Fibroblast of villous mesenchyme (primary cell): ENCODE measurements at regions not wholly inside any gene's neighbourhood (a gene's known extent, or its start where the extent isn't known, plus 50 kb on each side); places are given as distances from the start of the nearest gene placed in this dataset.

Experiments used
- DNase-seq: peaks from one replicate; pipeline ENCODE4 v3.0.0-alpha.2; 2010; ENCODE audit warnings: low read depth
- H3K4me3 ChIP-seq: 2 replicates; pipeline ENCODE4 v1.5.1; 2011; ENCODE audit warnings: low read depth, mild to moderate bottlenecking, low read length
- CTCF ChIP-seq: IDR thresholded peaks from 2 replicates; pipeline ENCODE4 v1.5.1; 2012; ENCODE audit warnings: low read depth, mild to moderate bottlenecking, low read length; ENCODE audit not compliant: insufficient read depth

GRCh38 chr1:219347921-219348391, 174.3 kb downstream of the LYPLAL1 start:
- no peak for DNase-seq
- no peak for TF ChIP-seq CTCF
- no peak overlapping the region for H3K4me3 ChIP-seq

- H3K4me3 ChIP-seq, result no peak overlapping the region
- DNase-seq, result no peak
- TF ChIP-seq CTCF, result no peak
Observed at GRCh38 chr1:219347376-219347775, 173.7 kb downstream of the LYPLAL1 start.

DNA sequence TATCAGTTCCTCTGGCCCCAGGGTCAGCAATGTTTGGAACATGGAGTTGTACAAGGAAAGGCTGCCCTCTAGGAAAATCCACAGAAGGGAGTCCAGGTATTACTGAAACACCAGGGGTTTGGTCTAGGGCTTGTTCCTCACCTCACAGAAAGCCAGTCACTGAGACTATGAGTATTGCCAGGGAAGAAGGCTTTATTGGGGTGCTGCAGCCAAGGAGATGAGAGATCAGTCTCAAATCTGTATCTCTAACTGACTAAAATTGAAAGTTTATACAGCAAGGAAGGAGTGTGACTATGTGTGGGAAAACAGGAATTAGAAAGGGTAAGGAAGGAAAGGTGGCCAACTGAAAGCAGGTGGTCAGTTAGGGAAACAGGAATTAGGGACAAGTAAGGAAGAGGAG, 172.3 kb downstream of the LYPLAL1 start:
- no peak for TF ChIP-seq CTCF
- no peak overlapping the region for H3K4me3 ChIP-seq
- no peak for DNase-seq

- DNase-seq, result no peak
- no peak for TF ChIP-seq CTCF
Observed at GRCh38 chr1:219342836-219343235, 169.2 kb downstream of the LYPLAL1 start.

DNA sequence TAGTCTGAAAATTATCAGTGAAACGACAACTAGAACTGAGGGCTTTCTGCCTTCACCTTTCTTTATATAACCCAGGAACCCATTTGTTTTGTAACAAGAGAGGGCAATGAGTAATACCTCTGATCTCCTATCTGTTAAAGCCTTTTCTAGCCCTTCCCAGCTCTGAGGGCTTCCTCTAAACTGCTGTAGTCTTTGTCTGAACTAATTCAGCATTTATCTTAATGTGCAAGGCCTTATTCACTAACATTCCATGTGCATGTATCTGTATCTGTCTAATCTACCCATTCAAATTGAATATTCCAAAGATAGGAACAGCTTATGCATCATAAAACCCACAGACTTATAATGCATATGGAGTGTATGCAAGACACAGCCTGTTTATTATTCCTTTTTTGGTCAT, 167.1 kb downstream of the LYPLAL1 start:
- TF ChIP-seq CTCF, result no peak
- no peak for DNase-seq
- no peak overlapping the region for H3K4me3 ChIP-seq

More at GRCh38 chr1:219342836-219343235, 169.2 kb downstream of the LYPLAL1 start:
- H3K4me3 ChIP-seq, result no peak overlapping the region

DNA sequence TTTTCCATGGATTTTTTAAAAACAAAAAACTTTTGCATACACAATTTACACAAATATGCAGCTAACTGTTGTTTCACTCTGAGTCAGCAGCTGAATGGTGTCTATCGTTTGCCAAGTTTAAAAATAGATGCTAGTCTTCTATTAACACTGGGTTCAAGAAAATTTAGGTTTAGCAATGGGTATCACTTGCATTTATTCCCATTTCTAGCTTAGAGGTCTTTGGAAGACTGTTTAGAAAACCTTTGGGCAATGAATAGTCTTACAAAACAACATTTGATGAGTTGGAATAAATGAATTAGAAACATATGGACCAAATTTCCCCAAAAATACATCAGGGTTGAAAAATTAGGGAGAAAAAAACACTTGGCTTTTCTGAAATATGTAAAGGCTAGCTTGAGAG, 165.8 kb downstream of the LYPLAL1 start:
- TF ChIP-seq CTCF, result no peak
- no peak for DNase-seq
- no peak overlapping the region for H3K4me3 ChIP-seq

DNA sequence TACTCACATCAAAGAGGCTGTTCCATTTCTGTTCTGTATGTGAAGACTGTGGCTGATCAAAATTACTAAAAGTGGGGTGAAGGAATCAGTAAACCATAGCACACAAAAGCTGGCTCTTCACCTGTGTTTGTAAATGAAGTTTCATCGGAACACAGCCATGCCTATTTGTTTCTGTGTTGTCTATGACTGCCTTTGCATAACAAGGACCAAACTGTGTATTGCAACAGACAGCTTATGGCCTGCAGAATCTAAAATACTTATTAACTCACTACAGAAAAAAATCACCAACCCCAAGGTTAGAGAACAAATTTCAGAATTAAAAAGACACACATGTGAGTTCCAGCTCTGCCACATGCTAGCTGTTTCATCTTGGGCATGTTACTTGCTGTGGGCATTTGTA, 163.9 kb downstream of the LYPLAL1 start:
- H3K4me3 ChIP-seq, result no peak overlapping the region
- no peak for TF ChIP-seq CTCF
- DNase-seq, result no peak
